ENCODE measurements at regions not wholly inside any gene's neighbourhood (a gene's known extent, or its start where the extent isn't known, plus 50 kb on each side); places are given as distances from the start of the nearest gene placed in this dataset.

DNA sequence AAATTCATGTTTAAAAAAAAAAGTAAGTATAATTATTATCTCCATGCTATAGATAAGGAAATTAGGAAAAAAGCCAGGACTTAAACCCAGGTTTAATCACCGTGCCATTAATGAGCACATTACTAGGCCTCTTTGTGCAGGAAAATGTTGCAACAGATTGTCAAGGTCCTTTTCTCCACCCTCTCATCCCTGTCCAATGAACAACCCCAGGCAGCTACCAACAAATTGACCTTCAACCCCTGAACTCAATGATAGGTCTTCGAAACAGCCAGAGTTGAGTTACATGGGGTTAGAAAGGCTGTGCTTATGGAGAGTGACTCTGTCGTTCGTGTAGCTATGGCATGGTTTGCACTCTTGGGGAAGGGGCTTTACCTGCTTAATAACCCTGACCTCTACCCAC, 84.2 kb upstream of the CTNNB1 start:
- TF ChIP-seq, protein P1, sequence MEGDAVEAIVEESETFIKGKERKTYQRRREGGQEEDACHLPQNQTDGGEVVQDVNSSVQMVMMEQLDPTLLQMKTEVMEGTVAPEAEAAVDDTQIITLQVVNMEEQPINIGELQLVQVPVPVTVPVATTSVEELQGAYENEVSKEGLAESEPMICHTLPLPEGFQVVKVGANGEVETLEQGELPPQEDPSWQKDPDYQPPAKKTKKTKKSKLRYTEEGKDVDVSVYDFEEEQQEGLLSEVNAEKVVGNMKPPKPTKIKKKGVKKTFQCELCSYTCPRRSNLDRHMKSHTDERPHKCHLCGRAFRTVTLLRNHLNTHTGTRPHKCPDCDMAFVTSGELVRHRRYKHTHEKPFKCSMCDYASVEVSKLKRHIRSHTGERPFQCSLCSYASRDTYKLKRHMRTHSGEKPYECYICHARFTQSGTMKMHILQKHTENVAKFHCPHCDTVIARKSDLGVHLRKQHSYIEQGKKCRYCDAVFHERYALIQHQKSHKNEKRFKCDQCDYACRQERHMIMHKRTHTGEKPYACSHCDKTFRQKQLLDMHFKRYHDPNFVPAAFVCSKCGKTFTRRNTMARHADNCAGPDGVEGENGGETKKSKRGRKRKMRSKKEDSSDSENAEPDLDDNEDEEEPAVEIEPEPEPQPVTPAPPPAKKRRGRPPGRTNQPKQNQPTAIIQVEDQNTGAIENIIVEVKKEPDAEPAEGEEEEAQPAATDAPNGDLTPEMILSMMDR (IDR thresholded peaks at IDR 0.05), result no peak
- TF ChIP-seq POLR2A (IDR thresholded peaks at IDR 0.05), result no peak
